Fibroblast of lung (primary cell): ENCODE measurements at regions not wholly inside any gene's neighbourhood (a gene's known extent, or its start where the extent isn't known, plus 50 kb on each side); places are given as distances from the start of the nearest gene placed in this dataset.

Experiments
- DNase-seq, 2 donors: peaks; one replicate each; pipeline versions ENCODE4 v3.0.0 to v3.0.0-alpha.2; 2010; ENCODE audit warnings: low read depth in 2 of 2
- H2AFZ ChIP-seq: 2 replicates; pipeline ENCODE4 v1.5.1; 2012; ENCODE audit warnings: low read length, control low read depth, inconsistent platforms
- H3K27ac ChIP-seq: 2 replicates; pipeline ENCODE4 v1.5.1; 2011; ENCODE audit warnings: low read length, control low read depth; ENCODE audit not compliant: insufficient read depth
- H3K27me3 ChIP-seq: 2 replicates; pipeline ENCODE4 v1.5.1; 2011; ENCODE audit warnings: mild to moderate bottlenecking, low read length; ENCODE audit not compliant: control insufficient read depth, insufficient read depth
- H3K36me3 ChIP-seq: 2 replicates; pipeline ENCODE4 v1.5.1; 2011; ENCODE audit warnings: low read length; ENCODE audit not compliant: control insufficient read depth, insufficient read depth
- H3K4me1 ChIP-seq: 2 replicates; pipeline ENCODE4 v1.5.1; 2011; ENCODE audit warnings: low read length; ENCODE audit not compliant: control insufficient read depth, insufficient read depth; ENCODE audit errors: extremely low read depth
- H3K4me2 ChIP-seq: 2 replicates; pipeline ENCODE4 v1.5.1; 2011; ENCODE audit warnings: low read length, control low read depth; ENCODE audit not compliant: insufficient read depth; ENCODE audit errors: extremely low read depth
- H3K4me3 ChIP-seq, 4 experiments: fragments of 200-600 bp in 1 of 4; sonication (generic) in 1 of 4; replicated peaks in 1 of 4; 2 replicates each; pipeline ENCODE4 v1.5.1; 2011 to 2016; ENCODE audit warnings: low read length in 4 of 4, low read depth in 3 of 4, mild to moderate bottlenecking in 3 of 4, control low read depth in 2 of 4, inconsistent platforms in 1 of 4, mixed read lengths in 1 of 4; ENCODE audit not compliant: insufficient read depth in 1 of 4; ENCODE audit errors: control extremely low read depth in 1 of 4
- H3K79me2 ChIP-seq: 2 replicates; pipeline ENCODE4 v1.5.1; 2012; ENCODE audit warnings: mild to moderate bottlenecking, low read length, inconsistent platforms; ENCODE audit not compliant: control insufficient read depth, insufficient read depth
- H3K9ac ChIP-seq: 2 replicates; pipeline ENCODE4 v1.5.1; 2011; ENCODE audit warnings: mild to moderate bottlenecking, low read length, control low read depth; ENCODE audit not compliant: insufficient read depth
- H3K9me3 ChIP-seq: 2 replicates; pipeline ENCODE4 v1.5.1; 2012; ENCODE audit warnings: low read depth, low read length; ENCODE audit not compliant: control insufficient read depth, insufficient read depth
- H4K20me1 ChIP-seq: 2 replicates; pipeline ENCODE4 v1.5.1; 2011; ENCODE audit warnings: low read length; ENCODE audit not compliant: control insufficient read depth, insufficient read depth; ENCODE audit errors: extremely low read depth
- CTCF ChIP-seq, 2 donors: IDR thresholded peaks in 1 of 2; conservative IDR thresholded peaks in 1 of 2; 1 replicate in 1 of 2; 2 replicates in 1 of 2; pipeline ENCODE4 v1.5.1; 2011 to 2012; ENCODE audit warnings: low read length in 2 of 2, control low read depth in 1 of 2, inconsistent platforms in 1 of 2, low read depth in 1 of 2, mild to moderate bottlenecking in 1 of 2
- EZH2 ChIP-seq: IDR thresholded peaks from 2 replicates; pipeline ENCODE4 v1.5.1; 2012; ENCODE audit warnings: low read length, control low read depth, mild to moderate bottlenecking; ENCODE audit errors: missing control alignments

DNA sequence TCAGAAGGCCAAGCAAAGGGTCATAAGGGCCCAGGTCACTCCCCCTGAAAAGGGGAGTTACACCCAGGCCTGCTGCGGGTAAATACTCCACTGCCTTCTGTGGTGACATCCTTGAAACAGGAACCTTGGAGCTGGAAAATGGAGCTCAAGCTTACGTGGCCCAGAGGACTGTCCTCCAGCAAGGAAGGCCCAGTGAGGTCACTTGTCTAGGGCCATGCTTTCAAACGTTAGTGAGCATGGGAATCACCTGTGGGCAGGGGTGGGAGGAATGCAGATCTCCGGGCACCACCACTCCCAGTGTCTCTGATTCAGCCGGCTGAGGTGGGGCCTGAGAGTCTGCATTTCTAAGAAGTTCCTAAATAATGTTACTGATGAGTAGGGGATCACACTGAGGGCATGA lies 140.5 kb upstream of the CCND2 start:
- peaks cover 2% of the 10 kb centered on the region for H3K27me3 ChIP-seq
- no peak for DNase-seq
- no peak for TF ChIP-seq CTCF (conservative IDR thresholded peaks at IDR 0.05 in 1 of 2, IDR thresholded peaks at IDR 0.05 in 1 of 2; ENCODE audit: low read depth in 1 of 2, low read length in 2 of 2)
- TF ChIP-seq EZH2 = no peak

DNA sequence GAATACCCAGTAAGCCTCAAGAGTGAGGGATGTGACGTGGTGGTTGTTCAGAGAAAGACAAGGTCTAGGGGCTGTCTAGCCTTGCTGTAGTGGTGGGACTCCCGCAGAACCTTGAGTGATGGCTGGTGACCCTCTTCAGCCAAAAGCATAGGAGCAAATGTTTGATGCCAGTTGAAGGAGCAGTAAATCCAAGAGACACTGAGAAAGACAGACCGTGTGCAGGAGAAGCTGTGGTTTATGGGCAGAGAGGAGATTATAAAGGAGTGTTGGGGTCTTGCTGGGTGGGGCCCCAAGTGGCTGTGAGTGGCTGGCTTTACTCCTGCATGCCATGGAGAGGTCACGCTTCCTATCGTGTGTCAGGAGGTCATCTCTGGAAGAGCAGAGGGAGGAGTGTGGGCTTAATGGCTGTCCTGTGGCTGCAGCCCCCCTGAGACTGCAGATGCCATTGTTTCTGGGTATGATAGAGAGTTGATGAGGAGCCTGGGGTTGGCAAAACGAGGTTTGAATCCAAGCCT lies 152.0 kb upstream of the CCND2 start:
- H3K27me3 ChIP-seq = no peaks in the 10 kb centered on the region
- no peak for DNase-seq
- no peaks in the 10 kb centered on the region for H3K4me1 ChIP-seq
- no peak overlapping the region for H2AFZ ChIP-seq
- no peak for TF ChIP-seq CTCF (conservative IDR thresholded peaks at IDR 0.05 in 1 of 2, IDR thresholded peaks at IDR 0.05 in 1 of 2; ENCODE audit: low read depth in 1 of 2, low read length in 2 of 2)
- TF ChIP-seq EZH2 = no peak
- no peak overlapping the region for H3K9ac ChIP-seq
- no peaks in the 10 kb centered on the region for H3K36me3 ChIP-seq
- H3K79me2 ChIP-seq = no peaks in the 10 kb centered on the region
- H4K20me1 ChIP-seq = no peaks in the 10 kb centered on the region
- H3K4me2 ChIP-seq = no peak overlapping the region
- no peak overlapping the region for H3K27ac ChIP-seq
- H3K4me3 ChIP-seq = no peak overlapping the region
- H3K9me3 ChIP-seq = no peaks in the 10 kb centered on the region

More for the DNA sequence above, 140.5 kb upstream of the CCND2 start:
- H3K4me3 ChIP-seq = no peak overlapping the region
- no peak overlapping the region for H3K4me2 ChIP-seq
- H3K27ac ChIP-seq = no peak overlapping the region
- no peaks in the 10 kb centered on the region for H3K36me3 ChIP-seq
- H2AFZ ChIP-seq = no peak overlapping the region
- no peak overlapping the region for H3K9ac ChIP-seq
- no peaks in the 10 kb centered on the region for H3K79me2 ChIP-seq
- no peaks in the 10 kb centered on the region for H3K4me1 ChIP-seq
- no peaks in the 10 kb centered on the region for H3K9me3 ChIP-seq
- H4K20me1 ChIP-seq = no peaks in the 10 kb centered on the region

DNA sequence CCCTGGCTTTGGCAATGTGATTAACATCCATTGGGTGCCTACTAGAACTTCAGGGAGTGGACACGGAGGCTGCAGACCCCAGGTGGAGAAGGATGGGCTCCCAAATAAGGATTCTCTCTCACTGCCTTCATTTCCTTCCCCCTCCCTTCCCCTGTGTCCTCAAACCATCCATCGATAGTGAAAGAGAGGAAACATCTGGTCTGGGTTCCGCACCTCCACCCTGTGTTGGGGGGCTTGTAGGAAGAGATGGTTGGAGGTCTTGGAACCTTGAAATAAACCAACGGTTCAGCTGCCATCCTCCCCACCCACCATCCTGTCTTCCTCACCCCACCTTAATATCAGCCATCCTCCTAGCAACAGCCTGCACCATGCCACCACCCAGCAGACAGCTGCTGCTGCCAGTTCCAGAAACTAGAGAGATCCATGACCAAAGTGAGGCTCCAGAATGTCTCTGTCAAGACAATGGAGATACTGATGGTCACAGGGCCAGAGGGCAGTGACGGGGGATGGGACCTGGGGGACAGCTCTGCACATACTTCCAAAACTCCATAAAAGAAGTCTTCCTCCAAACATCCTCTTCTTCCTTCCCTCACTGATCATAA lies 153.1 kb upstream of the CCND2 start:
- no peaks in the 10 kb centered on the region for H3K79me2 ChIP-seq
- H3K9ac ChIP-seq = no peak overlapping the region
- H4K20me1 ChIP-seq = no peaks in the 10 kb centered on the region
- no peaks in the 10 kb centered on the region for H3K27me3 ChIP-seq
- no peak overlapping the region for H3K4me3 ChIP-seq
- no peaks in the 10 kb centered on the region for H3K9me3 ChIP-seq
- no peak overlapping the region for H3K27ac ChIP-seq
- H3K36me3 ChIP-seq = no peaks in the 10 kb centered on the region
- no peak for DNase-seq
- H3K4me1 ChIP-seq = peaks cover 2% of the 10 kb centered on the region
- H2AFZ ChIP-seq = no peak overlapping the region
- no peak overlapping the region for H3K4me2 ChIP-seq
- TF ChIP-seq CTCF (conservative IDR thresholded peaks at IDR 0.05 in 1 of 2, IDR thresholded peaks at IDR 0.05 in 1 of 2; ENCODE audit: low read depth in 1 of 2, low read length in 2 of 2) (no peak), EZH2 (no peak)
